ENCODE measurements at regions not wholly inside any gene's neighbourhood (a gene's known extent, or its start where the extent isn't known, plus 50 kb on each side); places are given as distances from the start of the nearest gene placed in this dataset.
"Not testable (repeated sequence)": the region's sequence is repeated elsewhere in the genome, so short reads cannot be mapped to it uniquely, and the experiment has no call there.

GRCh38 chr12:31162896-31163560 is 89.4 kb downstream of the DDX11 start:
- H3K36me3 ChIP-seq (ENCODE audit: control insufficient read depth, insufficient read depth, low read length); H3K4me3 ChIP-seq (replicated peaks; ENCODE audit: low read depth, low read length); DNase-seq (ENCODE audit: extremely low read depth, insufficient read length): not testable (repeated sequence)

DNA sequence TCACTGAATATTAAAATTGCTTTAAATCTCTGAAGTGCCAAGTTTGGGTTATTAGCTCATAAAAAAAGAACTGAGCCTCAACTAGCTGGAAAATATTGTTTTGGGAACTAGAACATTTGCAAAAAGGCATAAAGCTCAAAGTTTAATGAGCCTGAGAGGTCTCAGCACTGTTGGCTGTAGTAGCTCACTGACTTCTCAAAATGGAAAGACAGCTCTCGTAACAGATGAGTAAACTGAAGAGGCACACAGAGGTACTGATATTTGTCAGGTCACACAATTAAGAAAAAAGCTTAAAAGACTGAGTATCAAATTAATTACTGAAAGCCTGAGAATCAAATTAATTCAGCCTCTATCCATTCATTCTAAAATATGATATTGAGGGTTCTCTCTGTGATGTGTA is 100.6 kb downstream of the DDX11 start:
- H3K4me3 ChIP-seq (replicated peaks; ENCODE audit: low read depth, low read length); H3K27me3 ChIP-seq (replicated peaks; ENCODE audit: control insufficient read depth, insufficient read depth, low read length); DNase-seq (ENCODE audit: extremely low read depth, insufficient read length); H3K36me3 ChIP-seq (ENCODE audit: control insufficient read depth, insufficient read depth, low read length): not testable (repeated sequence)

More at GRCh38 chr12:31162896-31163560, 89.4 kb downstream of the DDX11 start:
- H3K27me3 ChIP-seq (replicated peaks; ENCODE audit: control insufficient read depth, insufficient read depth, low read length) = not testable (repeated sequence)

GRCh38 chr12:31177514-31177913 is 103.9 kb downstream of the DDX11 start:
- H3K27me3 ChIP-seq (replicated peaks; ENCODE audit: control insufficient read depth, insufficient read depth, low read length); H3K4me3 ChIP-seq (replicated peaks; ENCODE audit: low read depth, low read length): not testable (repeated sequence)

GRCh38 chr12:31178875-31179274 is 105.2 kb downstream of the DDX11 start:
- not testable (repeated sequence) for H3K36me3 ChIP-seq (ENCODE audit: control insufficient read depth, insufficient read depth, low read length); DNase-seq (ENCODE audit: extremely low read depth, insufficient read length); H3K27me3 ChIP-seq (replicated peaks; ENCODE audit: control insufficient read depth, insufficient read depth, low read length); H3K4me3 ChIP-seq (replicated peaks; ENCODE audit: low read depth, low read length)

More at GRCh38 chr12:31177514-31177913, 103.9 kb downstream of the DDX11 start:
- DNase-seq (ENCODE audit: extremely low read depth, insufficient read length); H3K36me3 ChIP-seq (ENCODE audit: control insufficient read depth, insufficient read depth, low read length): not testable (repeated sequence)

DNA sequence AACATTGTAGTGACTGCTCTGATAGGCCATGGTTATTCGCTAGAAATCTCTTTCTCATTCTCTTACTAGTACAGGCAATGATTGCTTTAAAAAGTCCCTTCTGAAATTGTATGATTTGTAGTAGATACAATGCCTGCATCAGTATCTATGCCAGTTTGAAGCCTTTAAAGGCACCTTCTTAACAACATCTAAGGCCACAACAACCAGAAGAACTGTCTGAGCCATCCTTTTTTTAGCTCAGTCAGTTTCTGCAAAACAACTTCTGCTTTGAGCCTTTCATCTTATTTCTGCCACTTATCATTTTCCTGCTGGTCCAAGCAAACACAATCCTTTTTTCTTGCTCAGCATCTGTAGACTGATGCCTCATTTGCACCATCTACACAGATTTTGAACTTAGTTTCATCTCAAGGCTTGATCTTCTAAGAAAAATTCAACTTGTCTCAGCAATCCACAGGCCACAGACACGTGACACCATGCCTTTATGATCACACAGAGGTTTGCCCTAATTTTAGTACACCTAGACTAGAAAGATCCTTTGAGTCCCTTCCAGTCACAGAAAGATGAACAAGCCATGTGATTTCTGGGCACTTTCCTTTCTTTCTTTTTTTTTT is 106.1 kb downstream of the DDX11 start:
- H3K4me3 ChIP-seq (replicated peaks; ENCODE audit: low read depth, low read length); DNase-seq (ENCODE audit: extremely low read depth, insufficient read length); H3K27me3 ChIP-seq (replicated peaks; ENCODE audit: control insufficient read depth, insufficient read depth, low read length); H3K36me3 ChIP-seq (ENCODE audit: control insufficient read depth, insufficient read depth, low read length): not testable (repeated sequence)

DNA sequence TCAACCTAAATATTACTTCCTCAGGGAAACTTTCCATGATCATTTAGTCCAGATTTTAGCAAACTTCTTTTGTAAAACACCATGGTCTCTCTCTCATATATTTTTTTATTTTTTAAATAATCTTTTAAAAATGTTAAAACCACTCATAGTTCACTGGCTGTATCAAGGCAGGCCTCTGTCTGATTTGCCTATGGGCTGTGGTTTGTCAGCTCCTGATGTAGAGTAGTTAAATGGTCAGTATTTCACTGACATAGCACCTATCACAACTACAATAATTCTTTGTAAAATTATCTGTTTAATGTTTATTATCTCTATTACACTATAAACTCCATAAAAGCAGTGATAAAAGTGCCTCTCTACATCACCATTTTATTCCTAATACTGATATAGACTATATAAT is 108.9 kb downstream of the DDX11 start:
- not testable (repeated sequence) for H3K27me3 ChIP-seq (replicated peaks; ENCODE audit: control insufficient read depth, insufficient read depth, low read length); DNase-seq (ENCODE audit: extremely low read depth, insufficient read length); H3K4me3 ChIP-seq (replicated peaks; ENCODE audit: low read depth, low read length); H3K36me3 ChIP-seq (ENCODE audit: control insufficient read depth, insufficient read depth, low read length)

DNA sequence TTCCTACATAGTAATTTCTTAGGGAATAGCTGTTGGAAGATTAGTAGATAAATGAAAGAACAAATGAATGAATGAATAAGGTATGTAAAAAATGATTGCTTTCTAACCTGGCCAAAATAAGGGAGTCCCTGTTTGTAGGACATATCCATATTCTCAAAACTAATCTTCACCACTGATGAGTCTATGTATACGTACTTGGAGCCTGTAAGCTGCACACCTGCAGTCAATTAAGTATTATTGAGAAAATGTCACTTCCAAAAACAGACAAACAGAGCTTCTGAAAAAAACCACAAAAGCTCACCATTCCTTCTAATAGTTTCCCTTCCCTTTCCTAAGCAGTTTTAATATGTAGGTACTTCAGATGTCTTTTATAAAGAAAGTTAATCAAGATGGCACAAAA is 109.4 kb downstream of the DDX11 start:
- H3K36me3 ChIP-seq (ENCODE audit: control insufficient read depth, insufficient read depth, low read length); H3K27me3 ChIP-seq (replicated peaks; ENCODE audit: control insufficient read depth, insufficient read depth, low read length); DNase-seq (ENCODE audit: extremely low read depth, insufficient read length); H3K4me3 ChIP-seq (replicated peaks; ENCODE audit: low read depth, low read length): not testable (repeated sequence)

DNA sequence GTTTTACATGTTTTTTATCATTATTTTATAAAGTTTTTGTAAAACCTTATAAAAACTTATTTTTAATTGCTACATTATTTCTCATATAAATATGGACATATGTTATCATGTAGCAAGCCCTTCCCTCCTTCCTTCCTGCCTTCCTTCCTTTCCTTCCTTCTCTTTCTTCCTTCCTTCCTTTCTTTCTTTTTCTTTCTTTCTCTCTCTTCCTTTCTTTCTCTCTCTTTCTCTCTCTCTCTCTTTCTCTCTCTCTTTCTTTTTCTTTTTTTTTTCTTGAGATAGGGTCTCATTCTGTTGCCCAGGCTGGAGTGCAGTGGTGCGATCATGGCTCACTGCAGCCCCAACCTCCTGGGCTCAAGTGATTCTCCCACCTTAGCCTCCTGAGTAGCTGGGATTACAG is 110.2 kb downstream of the DDX11 start:
- H3K27me3 ChIP-seq (replicated peaks; ENCODE audit: control insufficient read depth, insufficient read depth, low read length); DNase-seq (ENCODE audit: extremely low read depth, insufficient read length); H3K36me3 ChIP-seq (ENCODE audit: control insufficient read depth, insufficient read depth, low read length); H3K4me3 ChIP-seq (replicated peaks; ENCODE audit: low read depth, low read length): not testable (repeated sequence)

DNA sequence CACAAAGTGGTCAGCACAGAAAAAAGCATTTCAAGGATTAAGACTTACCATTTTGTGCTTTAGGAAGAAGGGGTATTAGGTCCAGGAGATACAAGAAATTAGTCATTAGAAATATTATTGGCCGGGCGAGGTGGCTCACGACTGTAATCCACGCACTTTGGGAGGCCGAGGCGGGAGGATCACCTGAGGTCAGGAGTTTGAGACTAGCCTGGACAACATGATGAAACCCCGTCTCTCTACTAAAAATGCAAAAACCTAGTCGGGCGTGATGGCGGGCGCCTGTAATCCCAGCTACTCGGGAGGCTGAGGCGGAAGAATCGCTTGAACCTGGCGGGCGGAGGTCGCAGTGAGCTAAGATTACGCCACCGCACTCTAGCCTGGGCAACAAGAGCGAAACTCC is 111.0 kb downstream of the DDX11 start:
- H3K4me3 ChIP-seq (replicated peaks; ENCODE audit: low read depth, low read length) = not testable (repeated sequence)

DNA sequence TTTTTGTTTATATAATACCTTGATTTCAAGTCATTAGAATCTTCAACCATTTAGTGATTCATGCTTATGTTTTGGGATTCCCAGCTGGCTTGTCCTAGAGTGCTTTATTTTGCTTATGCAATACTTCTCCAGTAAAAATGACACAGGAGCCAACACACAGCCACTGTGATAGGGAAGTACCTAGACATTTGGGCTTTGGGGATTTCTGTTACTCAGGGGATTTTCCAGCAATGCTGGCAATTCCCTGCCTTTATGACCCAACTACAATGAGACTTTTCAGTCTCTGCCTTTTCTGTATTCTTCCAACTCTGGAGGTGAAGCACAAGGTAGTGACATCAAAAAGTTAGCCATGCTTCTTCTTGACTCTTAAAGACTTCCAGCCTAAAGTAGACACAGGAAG is 119.0 kb downstream of the DDX11 start:
- H3K36me3 ChIP-seq (ENCODE audit: control insufficient read depth, insufficient read depth, low read length); DNase-seq (ENCODE audit: extremely low read depth, insufficient read length); H3K4me3 ChIP-seq (replicated peaks; ENCODE audit: low read depth, low read length); H3K27me3 ChIP-seq (replicated peaks; ENCODE audit: control insufficient read depth, insufficient read depth, low read length): not testable (repeated sequence)

More for the DNA sequence above, 111.0 kb downstream of the DDX11 start:
- not testable (repeated sequence) for H3K36me3 ChIP-seq (ENCODE audit: control insufficient read depth, insufficient read depth, low read length); H3K27me3 ChIP-seq (replicated peaks; ENCODE audit: control insufficient read depth, insufficient read depth, low read length); DNase-seq (ENCODE audit: extremely low read depth, insufficient read length)

- H3K27me3 ChIP-seq (replicated peaks; ENCODE audit: control insufficient read depth, insufficient read depth, low read length); DNase-seq (ENCODE audit: extremely low read depth, insufficient read length); H3K36me3 ChIP-seq (ENCODE audit: control insufficient read depth, insufficient read depth, low read length); H3K4me3 ChIP-seq (replicated peaks; ENCODE audit: low read depth, low read length): not testable (repeated sequence)
Measured at GRCh38 chr12:31195620-31196019, 122.0 kb downstream of the DDX11 start.

GRCh38 chr12:31199476-31199875 is 125.8 kb downstream of the DDX11 start:
- not testable (repeated sequence) for H3K36me3 ChIP-seq (ENCODE audit: control insufficient read depth, insufficient read depth, low read length); H3K4me3 ChIP-seq (replicated peaks; ENCODE audit: low read depth, low read length); H3K27me3 ChIP-seq (replicated peaks; ENCODE audit: control insufficient read depth, insufficient read depth, low read length); DNase-seq (ENCODE audit: extremely low read depth, insufficient read length)
